CD14-positive monocyte (primary cell): ENCODE measurements at regions not wholly inside any gene's neighbourhood (a gene's known extent, or its start where the extent isn't known, plus 50 kb on each side); places are given as distances from the start of the nearest gene placed in this dataset.

Source experiments
- DNase-seq, 3 donors: peaks; one replicate each; pipeline ENCODE4 v3.0.0-alpha.2; 2011 to 2022
- H2AFZ ChIP-seq: 2 replicates; pipeline ENCODE4 v1.6.0; 2012; ENCODE audit warnings: mild to moderate bottlenecking, low read depth, low read length, inconsistent platforms; ENCODE audit not compliant: insufficient read depth, poor library complexity, severe bottlenecking
- H3K27ac ChIP-seq, 2 donors: 1 replicate in 1 of 2; 2 replicates in 1 of 2; pipeline ENCODE4 v1.5.1; 2012 to 2013; ENCODE audit warnings: low read length in 2 of 2, control low read depth in 1 of 2, inconsistent platforms in 1 of 2, low read depth in 1 of 2, mild to moderate bottlenecking in 1 of 2
- H3K27me3 ChIP-seq, 2 donors: one replicate each; pipeline versions ENCODE4 v1.6.0 to v1.6.1; 2011 to 2013; ENCODE audit warnings: low read length in 2 of 2; ENCODE audit not compliant: control insufficient read depth in 2 of 2, insufficient read depth in 2 of 2
- H3K36me3 ChIP-seq, 2 donors: replicated peaks in 1 of 2; 1 replicate in 1 of 2; 2 replicates in 1 of 2; pipeline versions ENCODE4 v1.5.1 to v1.6.1; 2012 to 2013; ENCODE audit warnings: low read length in 2 of 2, control low read depth in 1 of 2, inconsistent platforms in 1 of 2, mild to moderate bottlenecking in 1 of 2; ENCODE audit not compliant: insufficient read depth in 2 of 2, control insufficient read depth in 1 of 2
- H3K4me1 ChIP-seq, 2 donors: 1 replicate in 1 of 2; 2 replicates in 1 of 2; pipeline versions ENCODE4 v1.5.1 to v1.6.1; 2012 to 2013; ENCODE audit warnings: low read length in 2 of 2, control low read depth in 1 of 2, inconsistent platforms in 1 of 2, mild to moderate bottlenecking in 1 of 2, moderate library complexity in 1 of 2; ENCODE audit not compliant: insufficient read depth in 2 of 2, control insufficient read depth in 1 of 2
- H3K4me2 ChIP-seq: replicated peaks from 2 replicates; pipeline ENCODE3; 2012; ENCODE audit warnings: low read length, moderate library complexity, mild to moderate bottlenecking; ENCODE audit not compliant: poor library complexity, severe bottlenecking; ENCODE audit errors: extremely low read depth
- H3K4me3 ChIP-seq, 3 experiments: fragments of 200-600 bp in 1 of 3; sonication (generic) in 1 of 3; replicated peaks in 1 of 3; 1 replicate in 2 of 3; 2 replicates in 1 of 3; pipeline ENCODE4 v1.5.1; 2011 to 2013; ENCODE audit warnings: low read length in 3 of 3, mild to moderate bottlenecking in 3 of 3, control low read depth in 2 of 3, low read depth in 2 of 3, inconsistent platforms in 1 of 3, moderate library complexity in 1 of 3
- H3K79me2 ChIP-seq: 2 replicates; pipeline ENCODE4 v1.6.0; 2012; ENCODE audit warnings: mild to moderate bottlenecking, control low read depth, inconsistent platforms, low read length, moderate library complexity; ENCODE audit not compliant: insufficient read depth
- H3K9ac ChIP-seq: 2 replicates; pipeline ENCODE4 v1.6.0; 2017; ENCODE audit warnings: low read length, mild to moderate bottlenecking; ENCODE audit not compliant: insufficient read depth, poor library complexity, severe bottlenecking
- H3K9me3 ChIP-seq, 2 donors: replicated peaks in 1 of 2; 1 replicate in 1 of 2; 2 replicates in 1 of 2; pipeline versions ENCODE4 v1.5.1 to v1.6.1; 2012 to 2013; ENCODE audit warnings: low read length in 2 of 2, control low read depth in 1 of 2; ENCODE audit not compliant: control insufficient read depth in 1 of 2, insufficient read depth in 1 of 2
- H4K20me1 ChIP-seq: 2 replicates; pipeline ENCODE4 v1.6.0; 2012; ENCODE audit warnings: mild to moderate bottlenecking, low read length, control low read depth, moderate library complexity; ENCODE audit not compliant: insufficient read depth
- H3K27ac Mint-ChIP-seq, 7 donors: one replicate each; pipeline ENCODE4 v1.8.0; 2020; ENCODE audit warnings: mild to moderate bottlenecking in 7 of 7, mixed read lengths in 7 of 7, moderate library complexity in 6 of 7, inconsistent platforms in 2 of 7
- H3K27me3 Mint-ChIP-seq, 3 donors: one replicate each; pipeline ENCODE4 v1.8.0; 2021 to 2022; ENCODE audit warnings: low read depth in 3 of 3, mild to moderate bottlenecking in 3 of 3, mixed read lengths in 3 of 3, moderate library complexity in 3 of 3, inconsistent platforms in 1 of 3
- H3K36me3 Mint-ChIP-seq, 2 donors: one replicate each; pipeline ENCODE4 v1.8.0; 2020; ENCODE audit warnings: mixed read lengths in 2 of 2, inconsistent platforms in 1 of 2, mild to moderate bottlenecking in 1 of 2
- H3K4me1 Mint-ChIP-seq: one replicate; pipeline ENCODE4 v1.8.0; 2020; ENCODE audit warnings: mild to moderate bottlenecking, mixed read lengths
- H3K4me3 Mint-ChIP-seq, 2 donors: one replicate each; pipeline ENCODE4 v1.8.0; 2020; ENCODE audit warnings: mild to moderate bottlenecking in 2 of 2, mixed read lengths in 2 of 2, moderate library complexity in 1 of 2
- H3K9me3 Mint-ChIP-seq, 7 donors: one replicate each; pipeline ENCODE4 v1.8.0; 2020 to 2022; ENCODE audit warnings: mixed read lengths in 7 of 7, mild to moderate bottlenecking in 6 of 7, moderate library complexity in 6 of 7, inconsistent platforms in 2 of 7
- CTCF ChIP-seq: fragments of 200-600 bp; IDR thresholded peaks from one replicate; pipeline ENCODE4 v1.8.0; 2022; ENCODE audit warnings: antibody characterized with exemption, mild to moderate bottlenecking
- WGBS: methylation state at CpG from one replicate; pipeline ENCODE4 v1.1.5; 2013; ENCODE audit warnings: missing lambda C conversion rate; ENCODE audit not compliant: insufficient coverage; 5-methylcytosine and 5-hydroxymethylcytosine counted together
- intact Hi-C, 2 donors: fragments of 100-400 bp; cut with micrococcal nuclease; formaldehyde crosslinking; loops; one replicate each; pipeline versions ENCODE4 v1.15.0 to v1.15.1; 2023

- H3K4me3 ChIP-seq: no peak overlapping the region
- no peak for DNase-seq
- 40% methylated on average over 1 of the region's 2 CpGs for WGBS
- H3K36me3 ChIP-seq: no peaks in the 10 kb centered on the region
- H3K4me2 ChIP-seq: no peak overlapping the region
- H3K27me3 ChIP-seq: no peaks in the 10 kb centered on the region
- no peaks in the 10 kb centered on the region for H3K4me1 ChIP-seq
- intact Hi-C loops: no loop called here
- peaks cover 0 to 8% of the 10 kb centered on the region in 2 donors for H3K9me3 ChIP-seq
- no peak overlapping the region for H3K9ac ChIP-seq
- Mint-ChIP-seq H3K9me3 (peaks cover 0 to 12% (median 3%) of the 10 kb centered on the region in 7 donors), H3K27me3 (no peaks in the 10 kb centered on the region), H3K4me3 (no peak overlapping the region), H3K36me3 (no peaks in the 10 kb centered on the region), H3K4me1 (no peaks in the 10 kb centered on the region), H3K27ac (no peak overlapping the region)
- TF ChIP-seq CTCF: no peak
- no peak overlapping the region for H2AFZ ChIP-seq
- no peaks in the 10 kb centered on the region for H4K20me1 ChIP-seq
- no peaks in the 10 kb centered on the region for H3K79me2 ChIP-seq
- H3K27ac ChIP-seq: no peak overlapping the region
Measured at GRCh38 chr5:4734348-4734747, 405.8 kb upstream of the ADAMTS16 start.

GRCh38 chr5:4735261-4735660 lies 404.9 kb upstream of the ADAMTS16 start:
- no peaks in the 10 kb centered on the region for H3K4me1 ChIP-seq
- no peak overlapping the region for H3K27ac ChIP-seq
- H3K4me2 ChIP-seq: no peak overlapping the region
- Mint-ChIP-seq H3K27me3 (no peaks in the 10 kb centered on the region), H3K4me1 (no peaks in the 10 kb centered on the region), H3K4me3 (no peak overlapping the region), H3K27ac (no peak overlapping the region), H3K9me3 (peaks cover 0 to 12% (median 3%) of the 10 kb centered on the region in 7 donors), H3K36me3 (no peaks in the 10 kb centered on the region)
- no peak for TF ChIP-seq CTCF
- no CpG with 5 or more reads among the region's 3 CpGs for WGBS
- no peaks in the 10 kb centered on the region for H3K79me2 ChIP-seq
- intact Hi-C loops: no loop called here
- H3K9me3 ChIP-seq: peaks cover 0 to 7% of the 10 kb centered on the region in 2 donors
- no peaks in the 10 kb centered on the region for H3K36me3 ChIP-seq
- H3K4me3 ChIP-seq: no peak overlapping the region
- H3K9ac ChIP-seq: no peak overlapping the region
- no peaks in the 10 kb centered on the region for H3K27me3 ChIP-seq
- DNase-seq: no peak
- H4K20me1 ChIP-seq: no peaks in the 10 kb centered on the region
- no peak overlapping the region for H2AFZ ChIP-seq
